ENCODE measurements at regions not wholly inside any gene's neighbourhood (a gene's known extent, or its start where the extent isn't known, plus 50 kb on each side); places are given as distances from the start of the nearest gene placed in this dataset.

- TF ChIP-seq CTCF (IDR thresholded peaks at IDR 0.05; ENCODE audit: low read depth, low read length) = no peak
- H3K4me3 ChIP-seq (replicated peaks in 1 of 2; ENCODE audit: low read depth in 2 of 2, low read length in 2 of 2) = no peak overlapping the region
- peak; percentile 17 to 27 for DNase-seq (ENCODE audit: low read depth in 2 of 2)
These were observed 108.1 kb downstream of the NUP35 start for GRCh38 chr2:183232161-183232865.

- no peak overlapping the region for H3K4me3 ChIP-seq (replicated peaks in 1 of 2; ENCODE audit: low read depth in 2 of 2, low read length in 2 of 2)
- no peak for TF ChIP-seq CTCF (IDR thresholded peaks at IDR 0.05; ENCODE audit: low read depth, low read length)
- DNase-seq (ENCODE audit: low read depth in 2 of 2) = peak; percentile 14 to 66
These were observed 118.7 kb downstream of the NUP35 start for GRCh38 chr2:183242937-183243336.

DNA sequence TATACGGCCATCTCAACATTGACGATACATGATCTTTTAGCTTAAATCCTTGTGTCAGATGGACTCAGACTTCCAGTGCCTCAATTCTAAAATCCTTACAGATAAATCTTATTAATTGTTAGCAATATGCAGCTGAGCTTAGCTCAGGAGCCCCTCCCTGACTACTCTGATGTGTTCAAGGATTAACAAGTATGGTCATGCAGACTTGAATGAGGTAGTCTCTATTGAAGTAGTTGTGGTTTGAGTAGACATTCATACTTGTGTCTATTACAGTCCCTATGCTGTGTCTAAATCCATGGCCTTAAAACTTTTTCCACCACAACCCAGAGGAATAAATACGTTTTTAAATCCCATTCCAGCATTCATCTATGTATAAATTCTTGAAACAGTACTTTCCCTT is 119.5 kb downstream of the NUP35 start:
- no peak overlapping the region for H3K4me3 ChIP-seq (replicated peaks in 1 of 2; ENCODE audit: low read depth in 2 of 2, low read length in 2 of 2)
- no peak for DNase-seq (ENCODE audit: low read depth in 2 of 2)
- TF ChIP-seq CTCF (IDR thresholded peaks at IDR 0.05; ENCODE audit: low read depth, low read length) = no peak

GRCh38 chr2:183244300-183244844 is 120.1 kb downstream of the NUP35 start:
- no peak for TF ChIP-seq CTCF (IDR thresholded peaks at IDR 0.05; ENCODE audit: low read depth, low read length)
- no peak overlapping the region for H3K4me3 ChIP-seq (replicated peaks in 1 of 2; ENCODE audit: low read depth in 2 of 2, low read length in 2 of 2)
- DNase-seq (ENCODE audit: low read depth in 2 of 2) = no peak

- peak; percentile 54 to 67 for DNase-seq (ENCODE audit: low read depth in 2 of 2)
- H3K4me3 ChIP-seq (replicated peaks in 1 of 2; ENCODE audit: low read depth in 2 of 2, low read length in 2 of 2) = no peak overlapping the region
- TF ChIP-seq CTCF (IDR thresholded peaks at IDR 0.05; ENCODE audit: low read depth, low read length) = peak; percentile 38
These were observed 124.8 kb downstream of the NUP35 start for GRCh38 chr2:183248866-183249567.

DNA sequence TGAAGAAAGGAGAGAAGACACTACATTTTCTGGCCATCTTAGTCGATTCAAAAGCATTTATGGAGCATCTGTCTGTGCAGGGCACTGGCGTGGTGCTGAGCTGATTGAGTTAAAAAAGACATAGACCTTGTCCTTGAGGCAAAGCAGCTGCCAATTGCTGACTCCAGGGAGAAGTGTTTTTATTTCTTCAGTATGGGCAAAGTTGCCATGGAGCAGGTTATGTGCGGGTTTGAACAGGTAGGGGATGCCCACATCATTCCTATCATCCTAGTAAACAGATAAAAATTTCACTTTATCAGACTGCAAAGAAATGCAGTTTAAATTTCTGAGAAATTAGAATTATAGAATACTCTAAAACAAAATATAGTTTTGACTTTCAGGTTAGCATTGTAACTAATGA is 125.8 kb downstream of the NUP35 start:
- DNase-seq (ENCODE audit: low read depth in 2 of 2) = no peak
- no peak overlapping the region for H3K4me3 ChIP-seq (replicated peaks in 1 of 2; ENCODE audit: low read depth in 2 of 2, low read length in 2 of 2)
- no peak for TF ChIP-seq CTCF (IDR thresholded peaks at IDR 0.05; ENCODE audit: low read depth, low read length)
